SW480 (cell line): ENCODE measurements at regions not wholly inside any gene's neighbourhood (a gene's known extent, or its start where the extent isn't known, plus 50 kb on each side); places are given as distances from the start of the nearest gene placed in this dataset.
"Not testable (repeated sequence)": the region's sequence is repeated elsewhere in the genome, so short reads cannot be mapped to it uniquely, and the experiment has no call there.

Experiments
- DNase-seq: peaks from one replicate; pipeline ENCODE4 v3.0.0-alpha.2; 2016; ENCODE audit warnings: low spot score

DNA sequence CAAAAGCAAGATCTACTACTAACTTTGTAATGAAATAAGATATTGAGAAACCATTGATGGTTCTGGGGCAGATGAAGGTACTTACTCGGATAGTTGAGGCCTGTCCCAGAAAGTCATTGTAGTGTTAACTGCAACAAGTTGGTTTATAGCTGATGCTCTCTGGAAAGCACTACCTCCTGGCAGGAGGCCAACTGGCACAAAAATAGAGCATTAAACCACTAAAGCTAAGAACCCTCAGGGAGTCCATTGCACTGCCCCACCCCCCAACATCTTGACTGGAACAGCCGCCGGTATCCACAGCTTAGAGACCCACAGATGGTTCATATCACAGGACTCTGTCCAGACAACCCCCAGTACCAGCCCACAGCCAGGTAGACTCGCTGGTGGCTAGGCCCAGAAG lies 552.5 kb upstream of the CRIM1 start:
- DNase-seq = no peak

DNA sequence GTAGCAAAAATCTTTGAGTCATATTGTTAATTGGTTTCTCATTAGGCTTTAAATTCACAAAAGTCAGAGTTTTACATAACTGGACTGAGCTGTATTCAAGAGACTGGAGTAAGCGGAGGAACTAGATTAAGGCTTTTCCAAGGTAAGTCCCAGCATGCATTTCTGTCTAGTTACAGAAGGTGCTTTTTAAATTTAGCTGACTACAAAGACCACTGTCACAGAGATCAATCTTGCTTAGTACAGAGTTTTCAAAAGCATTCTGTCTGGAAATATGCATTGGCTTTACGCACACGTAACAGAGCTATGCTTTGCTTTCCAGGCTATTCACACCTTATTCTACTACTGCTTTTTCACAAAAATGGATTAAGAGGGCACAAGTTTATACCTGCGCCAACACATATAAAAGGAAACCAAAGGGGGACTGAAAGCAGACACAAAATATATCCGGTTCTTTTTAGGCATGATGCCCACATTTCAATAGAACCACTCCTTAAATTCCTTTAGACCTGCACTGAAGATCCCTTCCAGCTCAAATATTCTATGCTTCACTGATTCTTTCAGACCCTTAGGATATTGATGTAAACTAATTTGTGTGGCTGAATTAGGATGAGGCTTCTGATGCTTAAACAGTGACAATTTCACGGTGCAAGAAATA lies 560.7 kb upstream of the CRIM1 start:
- DNase-seq = no peak

DNA sequence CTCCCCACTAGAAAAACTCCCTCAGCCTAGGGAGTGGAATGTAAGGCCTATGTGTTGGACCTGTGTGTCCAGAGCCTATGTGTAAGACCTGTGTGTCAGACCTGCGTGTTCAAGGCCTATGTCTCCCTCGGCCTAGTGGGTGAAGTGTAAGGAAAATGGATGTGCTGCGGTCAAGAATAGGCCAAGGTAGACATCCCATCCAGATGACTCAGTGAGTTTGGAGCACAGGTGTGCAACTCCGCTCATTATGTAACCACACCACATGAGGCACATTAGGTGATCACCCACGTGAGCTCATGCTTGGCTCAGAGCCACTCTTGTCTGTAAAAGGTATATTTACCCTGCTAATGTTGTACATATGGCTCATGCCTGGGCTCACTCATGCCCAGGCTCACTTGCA lies 565.3 kb upstream of the CRIM1 start:
- DNase-seq = no peak

DNA sequence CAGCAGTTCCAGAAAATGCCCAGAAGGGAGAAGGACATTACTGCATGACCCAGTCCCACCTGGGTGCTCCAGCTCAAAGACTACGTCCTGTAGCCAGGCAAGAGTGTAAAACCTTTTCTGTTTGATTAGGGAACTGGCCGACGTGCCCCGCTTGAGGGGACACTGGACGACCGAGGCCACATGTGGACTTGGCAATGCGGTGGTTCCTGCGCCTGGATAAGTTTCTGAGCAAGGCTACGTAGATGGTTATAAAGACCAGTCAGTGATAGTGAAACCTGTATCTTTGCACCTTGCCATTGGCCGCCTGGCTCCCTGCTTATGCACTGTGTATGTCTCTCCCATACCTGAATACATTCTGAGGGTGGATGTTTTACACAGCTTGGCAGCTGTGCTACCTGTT lies 567.0 kb upstream of the CRIM1 start:
- no peak for DNase-seq

DNA sequence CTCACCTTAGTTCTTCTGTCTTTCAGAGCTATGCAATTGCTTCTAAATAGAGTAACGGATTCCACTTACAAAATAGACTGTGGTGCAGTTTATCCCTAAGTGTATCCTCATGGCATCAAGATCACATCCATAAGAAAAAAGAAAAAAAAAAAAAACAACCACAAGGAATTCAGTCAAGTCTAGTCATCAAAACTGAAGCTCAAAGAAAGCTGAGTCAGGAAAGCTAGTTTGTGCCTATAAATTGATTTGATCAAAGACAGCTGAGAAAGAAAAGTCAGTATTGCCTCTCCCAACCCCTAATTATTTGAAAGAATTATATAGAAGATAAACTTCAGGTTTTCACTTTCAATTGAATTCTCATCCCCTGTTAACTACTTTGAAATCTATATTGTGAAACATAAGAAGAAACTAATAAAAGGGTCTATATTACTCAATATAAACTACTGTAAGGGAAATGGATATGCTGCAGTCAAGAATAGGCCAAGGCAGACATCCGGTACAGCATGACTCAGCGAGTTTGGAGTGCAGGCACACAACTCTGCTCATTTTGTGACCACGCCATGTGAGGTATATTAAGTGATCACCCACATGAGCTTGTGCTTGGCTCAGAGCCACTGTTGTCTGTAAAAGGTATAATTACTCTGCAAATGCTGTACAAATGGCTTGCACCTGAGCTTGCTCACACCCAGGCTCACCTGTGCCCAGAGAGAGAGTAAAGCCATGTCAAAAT lies 568.1 kb upstream of the CRIM1 start:
- no peak for DNase-seq

DNA sequence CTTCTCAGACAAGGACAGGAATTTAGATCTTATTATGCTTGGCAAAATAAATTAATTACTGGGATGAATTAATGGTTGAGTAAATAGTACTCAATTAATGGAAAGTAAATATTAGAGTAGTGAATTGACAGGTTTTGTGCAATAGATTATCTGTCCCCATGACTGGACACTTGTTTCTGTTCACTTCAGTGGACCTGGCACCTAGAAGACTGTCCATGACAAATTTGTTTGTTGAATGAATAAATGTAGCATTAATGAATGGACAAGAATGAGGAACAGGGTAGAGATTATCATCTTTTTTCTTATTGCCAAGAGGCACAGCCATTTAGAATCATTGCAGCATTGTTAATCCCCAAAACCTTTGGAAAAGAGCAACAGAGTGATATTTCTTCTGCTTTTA lies 570.0 kb upstream of the CRIM1 start:
- DNase-seq = no peak

DNA sequence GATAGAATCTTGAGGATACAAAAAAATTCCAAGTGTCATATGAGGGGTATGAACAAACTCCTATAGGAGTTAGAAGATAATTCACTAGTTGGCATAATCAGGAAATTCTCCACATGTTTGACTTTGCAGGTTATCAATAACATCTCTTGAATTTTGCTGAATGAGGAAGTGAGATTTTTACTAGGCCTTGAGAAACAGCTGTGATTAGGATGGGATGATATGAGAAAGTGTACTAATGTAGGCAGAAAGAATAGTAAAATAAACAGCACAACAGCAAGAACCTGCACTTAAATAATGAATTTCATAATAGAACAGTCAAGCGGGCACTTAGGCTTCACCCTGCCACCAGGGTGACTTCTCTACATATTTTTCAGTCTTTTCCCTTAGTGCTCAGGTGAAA lies 570.8 kb upstream of the CRIM1 start:
- no peak for DNase-seq

DNA sequence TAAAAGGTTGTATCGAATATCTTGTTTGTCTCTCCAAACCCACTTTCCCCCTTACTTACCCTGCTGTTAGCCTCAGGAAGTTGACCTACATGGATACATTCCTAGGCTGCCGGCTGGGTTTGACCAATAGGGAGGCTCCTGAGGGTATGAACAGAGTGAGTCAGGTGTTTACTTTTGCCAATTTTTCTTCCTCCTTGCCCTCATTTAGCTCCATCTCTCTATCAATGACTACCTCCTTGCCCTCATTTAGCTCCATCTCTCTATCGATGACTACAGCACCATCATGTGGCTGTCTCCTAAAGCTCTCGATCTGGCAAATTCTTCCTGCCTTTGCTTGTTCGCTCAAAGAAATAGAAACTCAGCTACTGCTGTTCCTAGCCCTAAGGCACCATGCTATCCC lies 571.9 kb upstream of the CRIM1 start:
- DNase-seq = no peak

DNA sequence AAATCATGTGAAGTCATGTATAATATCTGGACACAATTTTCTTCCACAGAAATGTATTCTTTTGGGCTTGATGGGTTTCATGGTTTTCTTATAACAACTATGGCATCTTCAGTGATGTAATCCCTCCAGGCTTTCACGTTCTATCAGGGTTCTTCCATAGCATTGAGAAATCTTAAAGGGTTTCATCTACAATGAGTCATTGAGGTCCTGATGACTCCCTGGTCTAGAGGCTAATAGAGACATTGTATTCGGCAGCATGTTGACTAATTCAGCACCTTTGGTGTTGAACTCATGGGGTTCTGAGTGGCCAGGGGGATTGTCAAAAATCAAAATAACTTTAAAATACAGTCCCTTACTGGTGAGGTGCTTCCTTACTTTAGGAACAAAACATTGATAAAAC lies 614.0 kb upstream of the CRIM1 start:
- DNase-seq = no peak

DNA sequence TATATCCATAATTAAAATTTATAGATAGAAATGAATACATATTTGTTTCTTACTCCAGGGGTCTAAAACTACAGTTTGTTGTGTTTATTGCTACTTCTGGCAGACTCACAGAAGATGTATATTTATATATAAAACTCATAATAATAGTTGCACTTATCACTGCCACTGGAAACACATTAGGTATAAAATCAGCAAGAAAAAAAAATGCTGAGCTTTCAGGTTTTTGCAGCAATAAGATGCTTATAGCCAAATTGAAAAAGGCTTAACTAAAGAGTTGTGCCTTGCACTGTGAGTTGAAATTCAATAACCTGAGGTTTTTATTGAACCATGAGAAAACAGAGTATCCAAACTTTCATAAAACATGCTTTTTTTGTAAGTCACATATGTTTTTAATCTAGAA lies 623.9 kb upstream of the CRIM1 start:
- no peak for DNase-seq

DNA sequence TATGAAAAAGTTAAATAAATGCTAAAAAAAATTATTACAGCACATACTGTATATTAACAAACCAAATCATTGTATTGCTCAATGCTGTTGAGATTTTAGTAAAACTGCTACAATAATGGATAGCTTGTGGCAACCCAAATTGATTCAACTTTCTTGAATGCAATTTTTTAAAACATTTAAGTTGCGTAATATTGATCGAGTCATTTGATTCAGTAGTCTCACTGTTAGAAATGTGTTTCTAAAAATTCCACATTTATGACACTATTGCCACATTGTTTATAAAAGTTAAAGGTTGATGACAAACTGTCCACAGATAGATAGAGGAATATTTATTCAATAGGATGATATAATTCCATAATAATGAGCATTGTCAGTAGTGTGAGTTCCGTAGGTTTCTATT lies 640.7 kb upstream of the CRIM1 start:
- no peak for DNase-seq

DNA sequence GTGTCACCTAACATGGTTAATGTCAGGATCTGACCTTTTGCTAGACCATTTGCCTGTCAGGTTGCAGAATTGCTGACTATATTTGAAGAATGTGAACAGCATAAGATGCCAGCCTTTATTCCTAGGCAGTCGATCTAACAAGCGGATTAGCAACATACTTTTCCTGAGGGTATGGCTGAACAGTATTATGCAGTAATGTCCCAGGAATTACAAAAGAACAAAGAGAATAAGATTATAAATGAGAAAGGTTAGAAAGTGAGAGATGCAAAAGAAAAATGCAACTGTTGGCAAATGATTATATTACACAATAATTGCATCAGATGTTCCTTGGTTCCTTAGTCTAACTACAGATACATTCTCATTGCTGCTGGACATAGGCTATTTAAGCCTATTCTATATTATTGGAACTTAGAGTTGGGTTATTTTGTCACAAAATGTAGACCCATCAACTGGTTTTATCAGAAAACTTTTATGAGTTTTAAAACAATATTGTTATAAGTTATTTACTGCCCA lies 647.1 kb upstream of the CRIM1 start:
- DNase-seq = no peak

DNA sequence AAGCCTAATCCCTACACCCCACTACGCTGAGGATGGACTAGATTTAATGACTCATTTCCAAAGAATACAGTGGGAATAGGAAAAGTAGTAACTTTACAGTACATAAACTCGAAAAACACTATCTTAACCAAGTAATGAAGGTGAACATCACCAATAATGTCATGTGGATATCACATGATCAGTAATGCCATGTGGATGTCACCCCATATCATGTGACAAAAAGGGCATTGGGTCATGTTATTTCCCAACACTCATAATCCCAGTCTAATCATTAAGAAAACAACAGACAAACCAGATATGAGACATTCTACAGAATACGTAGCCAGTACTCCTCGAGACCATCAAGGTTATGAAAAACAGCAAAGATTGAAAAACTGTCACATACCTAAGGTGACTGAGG lies 667.3 kb upstream of the CRIM1 start:
- no peak for DNase-seq

DNA sequence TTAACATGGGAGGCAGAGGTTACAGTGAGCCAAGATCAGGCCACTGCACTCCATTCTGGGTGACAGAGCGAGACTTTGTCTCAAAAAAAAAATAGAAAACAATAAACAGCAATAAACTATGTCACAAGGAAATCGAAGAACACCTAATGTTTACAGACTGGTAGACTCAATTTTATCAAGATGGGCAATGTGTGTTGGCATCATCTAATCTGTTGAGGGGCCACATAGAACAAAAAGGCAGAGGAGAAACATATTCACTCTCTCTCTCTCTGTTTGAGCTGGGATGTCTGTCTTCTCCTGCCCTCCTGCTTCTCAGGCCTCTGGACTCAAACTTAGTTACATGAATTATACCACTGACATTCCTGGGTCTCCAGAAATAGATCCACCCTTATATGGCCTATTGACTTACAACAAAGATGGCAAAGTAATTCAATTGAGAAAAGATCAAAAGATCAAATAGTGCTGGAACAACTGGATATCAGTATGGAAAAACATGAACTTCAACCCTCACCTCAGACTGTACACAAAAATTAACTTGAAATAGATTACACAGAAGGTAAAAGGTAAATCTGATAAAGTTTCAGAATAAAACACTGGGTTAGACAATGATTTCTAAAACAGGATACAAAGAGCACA lies 703.8 kb upstream of the CRIM1 start:
- no peak for DNase-seq

DNA sequence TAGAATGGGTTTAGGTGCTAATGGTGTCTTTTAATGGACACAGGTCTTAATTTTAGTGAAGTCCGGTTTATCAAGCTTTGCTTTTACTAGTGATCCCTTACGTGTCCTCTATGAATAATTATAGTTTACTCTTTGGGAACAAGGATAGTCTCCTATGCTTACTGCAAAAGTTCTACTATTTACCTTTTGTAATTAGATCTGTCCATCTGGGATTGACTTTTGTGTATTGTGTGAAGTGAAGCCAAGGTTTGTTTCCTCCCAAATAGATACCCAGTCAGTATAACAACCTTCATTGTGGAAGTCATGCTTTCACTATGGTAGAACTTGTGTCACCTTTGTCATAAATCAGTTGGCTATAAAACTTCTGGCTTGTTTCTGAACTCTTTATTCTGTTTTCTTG lies 740.9 kb upstream of the CRIM1 start:
- no peak for DNase-seq

DNA sequence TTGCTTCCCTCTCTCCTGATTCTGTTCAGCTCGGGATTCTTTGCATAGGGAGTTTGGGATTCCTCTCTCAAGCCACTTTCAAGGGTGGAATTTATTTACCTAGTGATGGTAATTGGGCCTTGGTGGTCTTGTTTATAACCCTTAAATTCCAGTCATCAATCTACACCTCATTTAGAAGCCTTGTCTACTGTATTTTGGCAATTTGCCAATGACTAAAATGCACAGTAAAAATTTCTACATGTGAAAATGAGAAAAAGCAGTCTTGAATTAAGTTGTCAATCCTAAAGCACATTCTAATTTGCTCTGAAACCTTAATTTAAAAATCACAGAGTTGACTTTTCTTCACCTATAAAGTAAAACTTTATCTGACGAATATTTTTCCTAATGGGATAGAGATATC lies 749.2 kb upstream of the CRIM1 start:
- no peak for DNase-seq

DNA sequence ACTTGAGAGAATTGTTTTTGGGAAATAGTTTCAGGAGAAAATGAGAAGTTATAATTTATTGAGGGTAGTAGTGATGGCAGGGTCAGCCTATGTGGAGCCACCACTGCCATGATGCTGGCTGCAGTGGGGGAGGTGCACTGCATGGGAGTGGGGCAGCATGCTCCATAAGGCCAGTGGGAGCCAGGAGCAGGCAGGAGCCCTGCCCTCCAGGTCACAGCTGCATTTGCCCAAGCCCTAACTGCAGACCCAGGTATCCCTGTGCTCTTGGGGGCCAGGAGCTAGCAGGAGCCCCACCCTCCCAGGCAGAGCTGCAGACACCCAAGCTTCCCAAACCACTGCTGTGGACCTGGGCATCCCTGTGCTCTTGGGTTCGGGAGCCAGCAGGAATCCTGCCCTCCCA lies 757.3 kb upstream of the CRIM1 start:
- DNase-seq = no peak

DNA sequence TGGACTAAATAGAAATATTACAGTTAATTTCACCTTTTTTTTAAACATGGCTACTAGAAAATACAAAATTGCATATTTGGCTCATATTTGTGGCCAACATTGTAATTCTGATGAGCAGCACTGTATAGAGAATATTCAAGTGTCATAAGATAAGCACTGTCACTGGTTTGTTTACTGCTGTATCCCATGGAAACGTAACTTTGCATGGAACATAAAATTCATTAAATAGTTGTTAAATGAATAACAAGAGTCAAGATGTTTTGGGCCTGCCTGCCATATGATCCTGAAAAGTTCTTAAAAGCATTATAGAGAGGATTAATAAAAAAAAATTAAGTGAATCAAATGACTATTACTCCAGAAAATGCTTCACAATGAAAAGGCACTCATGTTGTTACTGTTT lies 763.7 kb upstream of the CRIM1 start:
- DNase-seq = no peak

DNA sequence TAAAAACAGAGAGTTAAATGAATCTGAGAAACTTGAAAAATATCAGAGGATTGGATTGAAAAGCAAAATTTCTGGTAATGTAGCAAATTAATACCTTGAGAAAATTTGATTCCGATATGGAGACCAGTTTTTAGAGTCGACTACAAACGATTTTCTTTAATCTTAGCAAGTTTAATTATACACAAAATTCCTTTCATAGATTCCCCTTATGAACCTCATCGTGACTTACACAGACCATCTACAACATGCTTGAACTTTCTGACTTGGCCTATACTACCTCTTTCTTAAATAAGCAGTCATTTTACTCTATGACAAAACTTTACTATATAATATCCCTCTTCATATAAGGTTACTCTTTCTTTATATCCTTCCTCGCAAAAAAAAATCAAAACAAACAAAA lies 769.6 kb upstream of the CRIM1 start:
- DNase-seq = no peak

DNA sequence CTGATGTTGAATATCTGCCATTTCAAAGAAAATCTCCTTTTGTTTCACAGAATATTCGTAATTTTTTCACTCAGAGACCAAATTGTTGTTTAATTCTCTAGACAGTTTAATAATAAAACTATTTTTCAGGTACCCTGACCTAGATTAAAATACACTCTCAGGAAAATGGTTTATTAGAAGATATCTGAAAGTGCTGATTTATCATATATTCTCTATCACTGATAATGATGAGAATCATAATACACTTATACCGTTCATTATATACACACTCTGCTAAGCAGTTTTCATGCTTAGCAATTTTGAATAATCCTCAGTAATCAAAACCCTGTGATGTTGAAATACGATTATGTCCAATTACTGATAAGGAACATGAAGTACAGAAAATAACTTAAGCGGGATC lies 772.9 kb upstream of the CRIM1 start:
- no peak for DNase-seq

DNA sequence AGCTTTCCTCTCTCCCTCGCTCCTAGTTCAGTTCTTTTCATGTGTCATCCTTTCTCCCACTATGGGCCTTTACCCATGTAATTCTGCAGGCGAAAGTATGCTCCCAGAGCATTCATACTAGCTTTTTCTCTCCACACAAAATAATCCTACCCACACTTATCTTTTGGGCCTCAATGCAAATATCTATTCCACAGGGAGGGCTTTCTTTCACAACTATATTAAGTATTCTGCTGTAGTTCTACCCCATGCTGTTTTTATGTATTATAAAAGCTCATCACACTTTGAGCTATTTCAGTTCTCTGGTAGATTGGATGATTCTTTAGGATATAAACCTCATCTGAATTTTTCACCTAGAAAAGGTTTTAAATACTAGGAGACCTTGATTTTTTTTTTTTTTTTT lies 774.6 kb upstream of the CRIM1 start:
- no peak for DNase-seq

DNA sequence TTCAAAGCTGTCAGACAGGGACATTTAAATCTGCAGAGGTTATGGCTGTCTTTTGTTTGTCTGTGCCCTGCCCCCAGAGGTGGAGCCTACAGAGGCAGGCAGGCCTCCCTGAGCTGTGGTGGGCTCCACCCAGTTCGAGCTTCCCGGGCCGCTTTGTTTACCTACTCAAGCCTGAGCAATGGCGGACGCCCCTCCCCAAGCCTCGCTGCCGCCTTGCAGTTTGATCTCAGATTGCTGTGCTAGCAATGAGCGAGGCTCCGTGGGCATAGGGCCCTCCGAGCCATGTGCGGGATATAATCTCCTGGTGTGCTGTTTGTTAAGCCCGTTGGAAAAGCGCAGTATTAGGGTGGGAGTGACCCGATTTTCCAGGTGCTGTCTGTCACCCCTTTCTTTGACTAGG lies 787.0 kb upstream of the CRIM1 start:
- not testable (repeated sequence) for DNase-seq

DNA sequence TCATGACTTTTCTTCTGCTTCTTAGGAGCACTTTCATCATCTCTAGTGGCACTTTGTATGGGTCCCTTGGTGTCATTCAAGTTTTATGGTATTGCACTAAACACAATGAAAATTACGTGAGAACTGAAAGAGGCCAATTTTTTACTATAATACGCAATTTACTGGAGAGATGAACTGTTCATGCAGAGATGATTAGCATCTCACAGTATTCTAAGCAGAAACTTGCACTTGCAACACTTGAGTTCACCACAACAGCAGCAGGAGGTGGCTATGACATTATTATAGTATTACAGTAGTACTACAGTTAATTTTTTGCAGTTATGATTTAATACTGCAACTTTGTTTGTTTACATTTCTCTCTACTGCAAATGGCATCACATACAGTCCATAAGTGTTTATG lies 793.1 kb upstream of the CRIM1 start:
- DNase-seq = no peak

DNA sequence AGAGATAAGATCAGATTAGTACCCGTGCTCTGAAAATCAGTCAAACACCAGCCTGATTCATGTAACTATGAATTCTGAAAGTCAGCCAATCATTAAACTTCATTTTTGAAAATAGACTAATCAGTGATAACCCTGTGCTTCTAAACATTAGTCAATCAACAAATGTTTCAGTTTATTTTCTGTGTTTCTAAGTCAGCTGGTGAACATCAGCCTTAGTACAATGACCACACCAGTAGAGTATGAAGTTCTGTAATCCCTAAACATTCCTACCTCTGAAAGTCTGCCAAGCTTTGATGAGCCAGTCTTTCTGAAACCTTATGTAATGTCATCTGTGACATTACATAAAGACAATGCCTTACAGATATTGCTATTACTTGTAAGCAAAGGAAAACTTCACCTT lies 807.4 kb upstream of the CRIM1 start:
- DNase-seq = no peak
